K562 (cell line): ENCODE measurements at regions not wholly inside any gene's neighbourhood (a gene's known extent, or its start where the extent isn't known, plus 50 kb on each side); places are given as distances from the start of the nearest gene placed in this dataset.

ENCODE experiments used
- ATAC-seq: fragments of 200-7000 bp; cut with Tn5 transposase; 3 replicates; pipeline ENCODE4 v1.9.1; 2020; ENCODE audit warnings: moderate library complexity
- BruUV-seq: library from RNA; stranded (reverse); fragments of 400-500 nt; replicated peaks from 2 replicates; lab custom pipeline; 2021; lab: Mats Ljungman, UMichigan
- CTCF ChIA-PET: fragments of 300-600 bp; formaldehyde crosslinking; extraction: SDS; loops from one replicate; lab custom pipeline; 2021; ENCODE audit warnings: low intra/inter-chr PET ratio; lab: Yijun Ruan, JAX
- POLR2A ChIA-PET: fragments of 300-600, 350-650 bp; sonication (Branson Sonifier 250); formaldehyde crosslinking; extraction: SDS; loops from one replicate; lab custom pipeline; 2021; ENCODE audit warnings: antibody characterized with exemption, inconsistent platforms; lab: Yijun Ruan, JAX
- DNase-seq, 4 experiments: peaks; one replicate each; pipeline versions ENCODE4 v3.0.0 to v3.0.0-alpha.2; 2011 to 2018; ENCODE audit warnings: low spot score in 3 of 4, mixed read lengths in 3 of 4; ENCODE audit errors: extremely low read depth in 1 of 4
- FAIRE-seq: peaks from 2 replicates; lab custom pipeline; 2011; peaks lifted over from hg19 to GRCh38; lab: Jason Lieb, UNC
- H2AFZ ChIP-seq: 2 replicates; pipeline ENCODE4 v1.6.0; 2011; ENCODE audit warnings: low read depth, low read length, control low read depth, inconsistent platforms
- H3K27ac ChIP-seq: fragments of 200-600 bp; 3 replicates; pipeline ENCODE4 v1.8.0; 2011; ENCODE audit warnings: low read depth, mild to moderate bottlenecking, control low read depth, inconsistent platforms, low read length, moderate library complexity, mixed read lengths; ENCODE audit errors: extremely low read depth
- H3K27me3 ChIP-seq, 2 experiments: fragments of 300-600 bp in 1 of 2; 2 replicates in 1 of 2; 3 replicates in 1 of 2; pipeline versions ENCODE4 v1.6.0 to v1.8.0; 2011; ENCODE audit warnings: inconsistent platforms in 2 of 2, low read length in 2 of 2, mild to moderate bottlenecking in 1 of 2, mixed read lengths in 1 of 2, moderate library complexity in 1 of 2; ENCODE audit not compliant: control insufficient read depth in 2 of 2, insufficient read depth in 2 of 2
- H3K36me3 ChIP-seq: fragments of 300-600 bp; 3 replicates; pipeline ENCODE4 v1.8.0; 2011; ENCODE audit warnings: mild to moderate bottlenecking, low read length, inconsistent platforms; ENCODE audit not compliant: control insufficient read depth, insufficient read depth
- H3K4me1 ChIP-seq, 2 experiments: fragments of 200-600 bp in 1 of 2; replicated peaks in 1 of 2; 2 replicates in 1 of 2; 3 replicates in 1 of 2; pipeline versions ENCODE4 v1.5.1 to v1.8.0; 2011; ENCODE audit warnings: inconsistent platforms in 2 of 2, low read length in 2 of 2, mild to moderate bottlenecking in 1 of 2, mixed read lengths in 1 of 2, moderate library complexity in 1 of 2; ENCODE audit not compliant: control insufficient read depth in 2 of 2, insufficient read depth in 2 of 2
- H3K4me2 ChIP-seq: 2 replicates; pipeline ENCODE4 v1.6.1; 2011; ENCODE audit warnings: low read length, control low read depth, inconsistent platforms, mixed read lengths; ENCODE audit not compliant: insufficient read depth
- H3K4me3 ChIP-seq: fragments of 200-600 bp; sonication (generic), shearing (Covaris generic); 2 replicates; pipeline ENCODE4 v1.5.1; 2016; ENCODE audit warnings: control low read depth, inconsistent platforms
- H3K79me2 ChIP-seq: fragments of 200-600 bp; 3 replicates; pipeline ENCODE4 v1.8.0; 2011; ENCODE audit warnings: low read length, inconsistent platforms; ENCODE audit not compliant: control insufficient read depth, insufficient read depth
- H3K9ac ChIP-seq, 2 experiments: 2 replicates each; pipeline versions ENCODE4 v1.6.0 to v1.6.1; 2011; ENCODE audit warnings: low read depth in 2 of 2, low read length in 2 of 2, control low read depth in 1 of 2, inconsistent platforms in 1 of 2, mild to moderate bottlenecking in 1 of 2, mixed read lengths in 1 of 2; ENCODE audit not compliant: insufficient read depth in 1 of 2
- H3K9me1 ChIP-seq: one replicate; pipeline ENCODE4 v1.6.0; 2011; ENCODE audit warnings: inconsistent platforms, mild to moderate bottlenecking, low read length, moderate library complexity; ENCODE audit not compliant: control insufficient read depth, insufficient read depth
- H3K9me3 ChIP-seq: replicated peaks from 2 replicates; pipeline ENCODE4 v1.5.1; 2011; ENCODE audit warnings: low read depth, low read length, inconsistent platforms; ENCODE audit not compliant: control insufficient read depth, insufficient read depth
- H4K20me1 ChIP-seq: replicated peaks from 2 replicates; pipeline ENCODE4 v1.6.1; 2011; ENCODE audit warnings: low read length, inconsistent platforms, mixed read lengths; ENCODE audit not compliant: control insufficient read depth, insufficient read depth
- ETS2 ChIP-seq: IDR thresholded peaks from 2 replicates; pipeline ENCODE4 v1.6.1; 2016; ENCODE audit warnings: borderline replicate concordance, missing genetic modification characterization, mild to moderate bottlenecking, moderate library complexity, missing compliant biosample characterization; ENCODE audit not compliant: poor library complexity, severe bottlenecking
- ILK ChIP-seq: fragments of 450-650 bp; IDR thresholded peaks from 2 replicates; pipeline ENCODE4 v1.6.1; 2016; ENCODE audit warnings: missing genetic modification characterization, low read depth, mild to moderate bottlenecking, missing compliant biosample characterization, moderate library complexity, borderline replicate concordance
- KHSRP ChIP-seq: fragments of 450-650 bp; IDR thresholded peaks from 2 replicates; pipeline ENCODE4 v1.6.1; 2017
- MYC ChIP-seq, 2 experiments: fragments of 250-450 bp in 1 of 2; sonication (Bioruptor Pico) in 1 of 2; IDR thresholded peaks; 2 replicates each; pipeline versions ENCODE4 v1.5.1 to v1.6.1; 2012 to 2021; ENCODE audit warnings: low read depth in 2 of 2, borderline replicate concordance in 1 of 2, improper control_type of control experiment in 1 of 2, low read length in 1 of 2, mild to moderate bottlenecking in 1 of 2, moderate library complexity in 1 of 2
- POLR2A ChIP-seq: fragments of 450-650 bp; conservative IDR thresholded peaks from 2 replicates; pipeline ENCODE4 v1.6.1; 2016
- RB1 ChIP-seq: fragments of 450-650 bp; IDR thresholded peaks from 2 replicates; pipeline ENCODE4 v1.6.1; 2017; ENCODE audit warnings: low read depth, mild to moderate bottlenecking
- RFX1 ChIP-seq: fragments of 450-650 bp; IDR thresholded peaks from 2 replicates; pipeline ENCODE4 v1.6.1; 2016; ENCODE audit warnings: mild to moderate bottlenecking, moderate library complexity
- SLC30A9 ChIP-seq: fragments of 250-450 bp; sonication (Bioruptor Pico); IDR thresholded peaks from 2 replicates; pipeline ENCODE4 v1.8.0; 2022; ENCODE audit warnings: mild to moderate bottlenecking, moderate library complexity
- TGIF2 ChIP-seq: sonication (generic); formaldehyde crosslinking; IDR thresholded peaks from 2 replicates; pipeline ENCODE4 v1.8.1; 2022; ENCODE audit warnings: mild to moderate bottlenecking, missing genetic modification reagents, moderate library complexity
- WGBS: fragments of 100-300 bp; shearing (Covaris generic); methylation state at CpG from one replicate; pipeline ENCODE4 v1.1.6; 2016; ENCODE audit warnings: low coverage, mixed read lengths; ENCODE audit not compliant: insufficient coverage; ENCODE audit errors: missing lambda C conversion rate; 5-methylcytosine and 5-hydroxymethylcytosine counted together
- in situ Hi-C: fragments of 300-500 bp; cut with MboI; formaldehyde crosslinking; loops from 4 replicates; pipeline ENCODE4 v1.15.0; 2018; ENCODE audit warnings: inconsistent platforms, mixed read lengths
- intact Hi-C: fragments of 100-400 bp; cut with micrococcal nuclease; formaldehyde crosslinking; loops from 2 replicates; pipeline ENCODE4 v1.14.2; 2022
- TF ChIP-seq, protein P1 (sequence below): sonication (generic); formaldehyde crosslinking; IDR thresholded peaks from 2 replicates; pipeline ENCODE4 v1.9.0; 2022; ENCODE audit warnings: mild to moderate bottlenecking, missing genetic modification reagents

DNA sequence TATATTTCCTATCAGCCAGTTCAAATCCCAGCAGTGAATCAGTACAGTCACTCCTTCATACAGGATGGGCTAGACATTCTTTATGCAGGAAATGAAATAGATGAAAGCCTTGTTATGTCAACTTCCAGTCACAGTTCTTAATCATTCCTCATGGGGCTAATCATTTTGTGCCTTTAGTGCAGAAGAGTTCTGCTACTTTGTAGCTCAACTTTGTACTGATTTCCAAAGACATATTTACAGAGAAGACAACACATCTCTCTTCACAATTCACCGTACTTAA, 593.9 kb upstream of the NETO1 start:
- WGBS = 0% methylated on average over 1 of the region's 1 CpG
- CTCF ChIA-PET = no interaction called here
- BruUV-seq = no TSS peak

DNA sequence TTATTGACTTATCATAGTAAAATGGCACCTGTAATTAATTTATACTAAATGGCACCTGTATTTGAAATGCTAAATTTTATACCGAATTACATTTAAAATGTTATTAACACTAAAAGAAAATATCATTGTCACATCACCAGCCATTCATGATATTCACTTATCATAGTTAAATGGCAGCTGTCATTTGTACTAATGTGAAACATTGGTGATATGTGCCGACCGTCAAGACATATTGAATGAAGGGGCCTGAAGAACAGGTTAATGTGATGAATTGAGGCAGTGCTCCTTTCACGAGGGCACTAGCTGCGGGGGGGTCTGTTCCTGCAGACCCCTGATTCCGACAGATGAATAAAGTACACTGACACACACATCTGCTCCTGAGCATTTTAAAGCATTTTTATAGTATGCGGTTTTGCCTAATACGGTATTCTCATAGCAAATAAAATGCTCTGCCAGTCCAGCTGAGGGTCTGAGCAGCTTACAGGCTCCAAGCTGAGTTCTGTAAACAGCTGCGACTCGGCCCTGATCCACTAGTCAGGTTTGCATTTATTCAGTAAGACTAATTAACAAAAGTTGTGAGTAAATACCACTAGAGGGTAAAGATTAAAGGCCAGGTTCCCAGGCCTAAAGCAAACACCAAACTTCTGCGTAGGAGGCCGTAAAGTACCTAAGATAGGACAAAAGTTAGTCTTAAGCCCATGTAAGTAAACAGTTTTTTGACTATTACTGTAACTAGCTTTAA, 593.4 kb upstream of the NETO1 start:
- Histone ChIP-seq H2AFZ (no peak overlapping the region), H3K9me1 (no peaks in the 10 kb centered on the region), H3K79me2 (no peaks in the 10 kb centered on the region), H3K4me1 (no peaks in the 10 kb centered on the region), H4K20me1 (no peaks in the 10 kb centered on the region), H3K4me2 (no peak overlapping the region), H3K27ac (no peak overlapping the region), H3K9ac (no peak overlapping the region), H3K9me3 (no peaks in the 10 kb centered on the region), H3K36me3 (no peaks in the 10 kb centered on the region), H3K27me3 (no peaks in the 10 kb centered on the region), H3K4me3 (no peak overlapping the region)
- in situ Hi-C loops (no loop called here), intact Hi-C loops (no loop called here)
- no peak for ATAC-seq
- WGBS = 2% methylated on average over 11 of the region's 12 CpGs
- ChIA-PET CTCF (no interaction called here), POLR2A (no interaction called here)
- no peak for FAIRE-seq
- no TSS peak for BruUV-seq
- TF ChIP-seq ETS2 (tag) (no peak), SLC30A9 (CRISPR knock-in tag) (no peak), ILK (tag) (no peak), TGIF2 (CRISPR knock-in tag) (no peak), RB1 (no peak)
- TF ChIP-seq, protein P1, sequence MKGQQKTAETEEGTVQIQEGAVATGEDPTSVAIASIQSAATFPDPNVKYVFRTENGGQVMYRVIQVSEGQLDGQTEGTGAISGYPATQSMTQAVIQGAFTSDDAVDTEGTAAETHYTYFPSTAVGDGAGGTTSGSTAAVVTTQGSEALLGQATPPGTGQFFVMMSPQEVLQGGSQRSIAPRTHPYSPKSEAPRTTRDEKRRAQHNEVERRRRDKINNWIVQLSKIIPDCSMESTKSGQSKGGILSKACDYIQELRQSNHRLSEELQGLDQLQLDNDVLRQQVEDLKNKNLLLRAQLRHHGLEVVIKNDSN (CRISPR knock-in tag) = no peak
- no peak for DNase-seq

More for the DNA sequence above, 593.9 kb upstream of the NETO1 start:
- Histone ChIP-seq H3K4me1 (no peaks in the 10 kb centered on the region), H3K36me3 (no peaks in the 10 kb centered on the region), H3K27ac (no peak overlapping the region), H2AFZ (no peak overlapping the region), H3K9ac (no peak overlapping the region), H3K27me3 (no peaks in the 10 kb centered on the region), H3K4me3 (no peak overlapping the region), H3K9me3 (no peaks in the 10 kb centered on the region), H4K20me1 (no peaks in the 10 kb centered on the region), H3K9me1 (no peaks in the 10 kb centered on the region), H3K4me2 (no peak overlapping the region), H3K79me2 (no peaks in the 10 kb centered on the region)
- ATAC-seq = no peak
- FAIRE-seq = no peak
- TF ChIP-seq KHSRP (no peak), RFX1 (no peak), POLR2A (no peak), MYC (IDR thresholded peaks at IDR 0.05; ENCODE audit: low read depth, low read length) (no peak), MYC (CRISPR knock-in tag; IDR thresholded peaks at IDR 0.05; ENCODE audit: borderline replicate concordance, low read depth) (no peak)
- in situ Hi-C loops (no loop called here), intact Hi-C loops (no loop called here)
- DNase-seq = no peak
- POLR2A ChIA-PET = no interaction called here
